HG02571 (cell line): ENCODE measurements at regions not wholly inside any gene's neighbourhood (a gene's known extent, or its start where the extent isn't known, plus 50 kb on each side); places are given as distances from the start of the nearest gene placed in this dataset.

ENCODE experiments used
- ATAC-seq: cut with Tn5 transposase; IDR thresholded peaks from one replicate; pipeline ENCODE4 v1.9.1; 2021; ENCODE audit warnings: mild to moderate bottlenecking, moderate library complexity; ENCODE audit not compliant: unreplicated experiment

DNA sequence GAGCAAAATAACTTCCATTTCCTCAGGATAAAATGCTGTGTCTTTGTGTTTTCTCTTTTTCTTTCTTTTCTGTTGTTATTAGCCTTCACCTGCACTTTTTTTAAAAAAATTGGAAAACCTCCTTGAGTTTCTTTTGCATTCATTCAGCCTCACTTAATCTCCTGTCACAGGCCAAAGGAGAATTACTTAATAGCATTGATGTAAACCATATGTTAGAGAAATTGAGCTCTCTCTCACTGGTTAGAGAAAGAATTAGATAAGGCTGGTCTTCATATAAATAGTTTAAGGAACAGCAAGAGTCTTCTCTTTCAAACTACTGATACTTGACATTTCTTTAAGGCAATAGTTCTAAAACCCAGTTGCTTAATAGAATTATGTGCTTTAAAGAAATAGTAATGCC, 564.2 kb downstream of the TFAP2B start:
- no peak for ATAC-seq

DNA sequence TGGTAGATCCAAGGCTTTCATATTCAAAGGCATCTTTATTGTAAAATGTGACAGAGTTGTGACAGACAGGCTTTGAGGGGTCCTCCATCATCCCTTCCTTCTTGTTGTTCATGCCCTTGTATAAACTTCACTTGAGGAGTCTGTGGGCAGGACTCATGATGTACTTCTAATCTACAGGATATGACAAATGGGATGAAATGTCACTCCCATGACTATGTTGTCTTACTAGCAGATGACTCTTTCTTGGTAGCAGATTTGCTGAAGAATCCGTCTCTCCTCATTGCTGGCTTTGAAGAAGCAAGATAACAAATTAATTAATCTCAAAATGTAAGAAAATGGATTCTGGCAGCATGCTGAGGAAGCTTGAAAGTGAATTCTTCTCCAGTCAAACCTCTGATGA, 566.1 kb downstream of the TFAP2B start:
- ATAC-seq, result no peak

DNA sequence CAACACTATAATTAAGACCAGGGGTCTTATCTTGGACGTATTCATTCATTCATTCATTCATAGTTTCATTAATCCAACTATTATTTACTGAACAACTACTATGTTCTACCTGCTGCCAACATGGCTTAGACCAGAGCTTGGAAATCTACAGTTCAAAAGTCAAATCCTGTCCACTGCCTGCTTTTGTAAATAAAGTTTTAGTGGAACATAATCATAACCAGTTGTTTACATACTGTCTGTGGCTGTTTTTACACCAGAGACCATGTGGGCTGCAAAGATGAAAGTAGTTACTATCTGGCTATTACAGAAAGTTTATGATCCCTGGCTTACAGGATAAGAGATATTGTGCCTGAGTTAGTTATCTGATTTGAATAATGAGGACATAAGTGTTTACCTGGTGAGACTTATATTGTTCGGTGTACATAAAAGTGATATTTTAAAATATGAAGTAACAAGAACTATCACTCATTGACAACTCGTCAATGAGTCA, 567.7 kb downstream of the TFAP2B start:
- ATAC-seq, result no peak

DNA sequence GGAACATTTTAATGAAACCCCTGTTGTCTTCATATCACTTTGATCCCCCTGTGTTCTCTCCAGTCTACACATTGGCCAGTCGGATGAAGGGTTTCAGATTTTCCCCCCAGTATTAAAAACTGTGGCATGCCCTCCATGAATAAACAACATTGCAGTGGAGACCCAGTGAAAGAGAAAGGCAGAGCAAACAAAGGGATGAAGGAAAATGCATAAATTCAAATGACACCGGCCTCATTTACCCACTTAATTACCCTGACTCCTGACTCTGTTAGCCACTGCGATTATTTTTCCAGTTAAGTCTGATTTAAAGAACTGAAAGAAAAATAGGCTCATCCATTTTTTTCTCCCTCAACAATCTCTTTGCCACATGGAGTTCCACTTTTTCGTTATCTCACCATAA, 569.2 kb downstream of the TFAP2B start:
- no peak for ATAC-seq

DNA sequence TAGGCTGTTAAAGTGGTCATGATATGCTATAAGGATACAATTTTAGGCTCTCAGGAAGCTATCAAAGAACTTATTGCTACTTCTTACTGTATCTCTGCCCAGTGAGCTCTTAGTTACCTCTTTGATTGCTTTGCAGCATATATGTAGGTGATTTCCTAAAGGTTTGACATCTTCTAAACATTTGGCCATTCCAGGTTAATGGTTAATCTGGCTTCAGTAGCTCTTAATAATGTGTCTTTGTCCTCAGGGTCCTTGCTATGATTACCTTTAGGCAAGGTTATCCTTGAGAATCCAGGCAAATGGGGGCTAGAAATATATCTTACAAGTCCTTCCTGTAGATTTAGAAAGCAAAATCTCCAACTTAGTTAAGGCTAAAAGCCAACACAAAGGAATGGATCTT, 575.4 kb downstream of the TFAP2B start:
- ATAC-seq, result no peak

DNA sequence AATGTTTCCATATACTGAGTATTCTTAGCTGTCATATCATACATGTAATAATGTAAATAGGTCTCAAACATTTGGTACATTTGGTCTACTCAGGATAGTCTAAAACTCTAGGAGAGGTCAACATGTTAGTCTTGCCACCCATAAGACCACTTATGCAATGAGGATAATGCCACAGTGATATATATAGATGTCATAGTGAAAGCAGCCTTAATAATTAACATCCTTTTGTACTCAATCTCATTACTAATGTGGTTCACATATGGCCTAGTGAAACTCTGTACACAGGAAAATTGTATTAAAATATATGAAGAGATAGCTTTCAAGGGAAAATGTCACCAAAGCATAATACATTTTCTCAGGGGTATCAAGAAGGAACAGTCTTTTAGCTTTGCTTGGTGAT, 577.9 kb downstream of the TFAP2B start:
- no peak for ATAC-seq

DNA sequence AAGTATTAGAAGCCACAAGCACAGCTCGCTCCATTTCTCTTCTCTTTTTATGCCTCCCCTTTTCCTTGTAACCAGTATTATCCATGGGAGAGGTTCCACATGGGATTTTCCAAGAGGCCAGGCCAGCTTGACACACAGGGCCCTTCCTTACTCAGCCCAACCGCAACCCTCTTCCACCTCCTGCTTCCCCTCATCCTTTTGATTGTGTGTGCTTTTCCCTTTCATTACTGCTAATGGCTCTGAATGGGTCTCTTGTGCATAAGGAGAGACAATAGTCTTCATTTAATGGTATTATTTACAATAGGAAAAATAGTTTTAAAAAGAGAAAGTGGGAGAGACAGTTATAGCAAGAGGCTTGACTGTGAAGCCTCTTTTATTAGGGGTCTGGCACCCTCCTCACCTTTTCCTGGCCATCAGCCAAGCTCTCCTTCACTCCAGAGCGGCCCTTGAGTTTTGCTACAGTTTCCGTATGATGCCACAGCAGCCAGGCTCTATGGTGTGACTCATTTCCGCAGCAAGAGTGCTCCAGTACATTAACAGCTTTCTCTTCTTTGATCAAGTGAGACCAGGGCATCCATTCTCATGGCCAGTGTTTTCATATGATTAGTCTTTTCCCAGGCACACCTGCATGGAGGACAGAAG, 579.5 kb downstream of the TFAP2B start:
- no peak for ATAC-seq

DNA sequence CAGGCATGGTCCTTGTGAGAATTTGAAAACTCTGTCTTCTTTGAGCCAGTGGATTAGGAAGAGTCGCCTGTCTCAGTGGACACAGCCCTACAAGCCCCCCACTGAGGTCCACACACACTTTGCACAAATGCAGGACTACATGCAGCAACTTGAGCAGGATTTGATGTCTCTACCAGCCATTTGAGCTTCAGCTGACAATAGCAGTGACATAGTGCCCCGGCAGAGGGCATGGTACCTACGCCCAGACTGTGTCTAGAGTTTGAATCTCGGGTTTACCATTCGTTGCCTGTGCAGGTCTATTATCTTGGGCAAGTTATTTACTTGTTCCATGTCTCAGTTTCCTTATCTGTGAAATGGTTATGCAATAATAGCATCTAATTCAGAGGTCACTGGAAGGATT, 580.1 kb downstream of the TFAP2B start:
- ATAC-seq, result no peak

DNA sequence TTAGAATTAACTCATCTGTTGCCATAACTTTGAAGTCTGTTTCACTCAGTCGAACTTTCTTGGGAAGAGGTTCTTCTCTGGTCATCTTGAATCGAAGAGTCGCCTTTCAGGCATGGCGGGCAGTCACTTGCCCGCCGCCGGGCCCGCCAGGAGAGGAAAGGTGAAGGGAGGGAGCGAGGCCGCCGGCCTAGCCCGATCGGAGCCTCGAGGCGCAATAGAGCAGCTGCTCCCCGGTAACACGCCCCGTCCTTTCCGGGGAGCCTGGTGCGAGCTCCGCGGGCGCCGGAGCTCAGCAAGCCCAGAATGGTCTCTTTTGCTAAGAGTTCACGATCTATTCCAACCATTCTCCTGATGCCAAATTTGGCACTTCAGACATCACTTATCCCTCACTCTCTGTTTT, 591.8 kb downstream of the TFAP2B start:
- ATAC-seq, result no peak

DNA sequence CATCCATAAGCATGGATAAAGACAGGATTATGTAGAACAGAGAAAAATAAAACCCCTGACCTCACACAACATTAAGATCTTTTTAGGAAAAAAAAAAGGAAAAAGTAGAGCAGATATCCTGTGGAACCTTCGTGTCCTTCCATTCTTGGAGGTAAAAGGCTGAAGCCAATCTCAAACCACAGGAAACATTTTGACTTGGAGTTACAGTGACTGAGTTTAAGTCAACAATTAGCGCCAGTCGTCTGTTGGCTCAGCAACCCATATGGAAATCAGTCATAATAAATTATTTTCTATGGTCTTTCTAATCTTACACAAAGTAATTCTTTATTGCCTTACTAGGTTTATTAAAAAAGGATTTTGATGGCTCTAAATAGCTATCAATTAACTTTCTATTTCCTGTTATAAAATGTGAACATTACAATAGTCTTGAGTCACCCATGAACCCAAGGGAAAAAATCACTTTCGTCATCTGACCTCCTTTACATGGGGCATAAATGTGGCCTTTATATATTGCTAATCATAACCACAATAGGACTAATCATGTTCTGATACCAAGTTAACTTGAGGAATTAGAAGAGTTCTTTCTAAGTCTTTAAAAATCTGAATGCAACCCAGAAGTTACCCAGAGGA, 592.9 kb downstream of the TFAP2B start:
- ATAC-seq, result no peak

DNA sequence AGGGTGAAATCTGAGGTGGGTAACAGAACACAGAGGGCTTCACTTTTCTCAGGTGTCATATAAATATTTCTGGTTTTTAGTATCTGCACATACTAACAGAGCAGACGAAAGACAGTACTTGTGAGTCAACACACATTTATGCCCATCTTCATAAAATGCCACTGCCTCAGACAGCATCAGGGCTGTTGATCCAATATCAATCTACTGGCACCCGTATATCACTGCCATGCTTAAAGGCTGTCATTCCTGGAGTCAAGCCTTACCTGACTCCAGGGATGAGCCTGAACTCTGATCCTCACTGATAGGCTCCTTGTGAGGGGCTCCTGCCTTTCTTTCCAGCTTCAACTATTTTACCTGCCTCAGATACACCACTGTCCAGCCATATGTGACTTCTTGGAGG, 595.7 kb downstream of the TFAP2B start:
- no peak for ATAC-seq

DNA sequence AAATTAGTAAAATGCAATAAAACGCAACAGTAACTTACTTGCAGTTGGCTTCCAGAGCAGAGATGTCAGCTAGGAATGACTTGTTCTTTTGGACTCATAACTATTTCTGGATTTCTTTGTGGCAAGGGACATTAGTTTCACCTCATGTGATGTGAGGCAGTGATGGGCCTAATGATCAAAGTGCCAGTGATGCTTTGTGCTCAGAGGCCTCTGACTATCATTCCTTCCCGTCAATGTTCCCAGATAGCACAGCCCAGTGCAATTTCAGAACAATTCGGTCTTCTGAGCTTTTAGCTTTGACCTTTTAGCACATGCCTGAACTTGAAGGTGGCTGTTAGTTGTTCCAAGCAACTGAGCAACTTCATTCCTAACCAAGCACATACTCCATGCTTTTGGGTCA, 596.8 kb downstream of the TFAP2B start:
- ATAC-seq, result no peak

DNA sequence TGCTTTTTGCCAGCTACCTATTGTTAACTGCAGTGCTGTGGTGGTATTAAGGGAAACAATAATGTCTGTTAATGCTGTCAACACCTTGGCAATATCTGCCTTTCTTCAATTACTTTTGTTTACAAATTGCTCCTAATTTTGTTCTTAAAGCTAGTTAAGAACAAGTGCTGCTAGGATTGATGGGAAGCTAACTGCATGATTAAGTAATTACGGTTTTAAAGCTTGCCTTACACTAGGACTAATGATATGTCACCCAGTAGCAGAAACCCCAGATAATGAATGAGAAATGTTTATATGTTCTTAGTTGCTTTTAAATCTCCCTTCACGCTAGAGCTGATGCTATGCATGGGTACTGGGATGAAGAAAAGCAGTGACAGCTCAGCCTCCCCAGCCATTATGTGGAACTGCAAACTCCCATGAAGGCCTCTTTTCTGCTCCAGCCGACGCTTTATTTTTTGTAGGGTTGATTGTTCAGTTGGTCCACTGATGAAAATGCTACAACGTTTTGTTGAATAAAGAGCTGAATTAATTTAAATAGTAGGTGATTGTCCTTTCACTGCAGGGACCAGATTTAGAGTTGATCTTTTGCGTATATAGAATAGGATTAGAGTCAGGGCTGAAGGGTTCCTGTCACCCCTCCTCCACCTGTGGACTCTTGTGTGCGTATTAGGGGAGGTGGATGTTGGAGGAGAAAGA, 610.5 kb downstream of the TFAP2B start:
- no peak for ATAC-seq

DNA sequence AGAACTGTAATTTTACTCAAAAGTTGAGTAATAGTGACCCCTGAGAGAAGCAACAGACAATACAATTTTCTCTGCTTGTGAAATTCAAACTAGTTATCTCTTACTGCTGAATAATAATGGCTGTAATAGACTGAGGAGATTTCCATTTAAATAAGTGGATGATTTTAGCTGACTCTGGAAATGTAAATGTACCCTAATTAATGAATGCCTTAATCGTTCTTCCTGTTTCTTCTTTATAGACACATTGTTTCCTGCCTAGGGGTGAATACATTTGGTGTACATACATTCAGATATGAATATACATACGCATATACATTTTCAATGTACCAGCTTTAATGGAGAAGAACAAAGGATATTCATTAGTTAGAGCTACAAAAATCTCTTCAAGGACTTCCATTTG, 611.9 kb downstream of the TFAP2B start:
- no peak for ATAC-seq

DNA sequence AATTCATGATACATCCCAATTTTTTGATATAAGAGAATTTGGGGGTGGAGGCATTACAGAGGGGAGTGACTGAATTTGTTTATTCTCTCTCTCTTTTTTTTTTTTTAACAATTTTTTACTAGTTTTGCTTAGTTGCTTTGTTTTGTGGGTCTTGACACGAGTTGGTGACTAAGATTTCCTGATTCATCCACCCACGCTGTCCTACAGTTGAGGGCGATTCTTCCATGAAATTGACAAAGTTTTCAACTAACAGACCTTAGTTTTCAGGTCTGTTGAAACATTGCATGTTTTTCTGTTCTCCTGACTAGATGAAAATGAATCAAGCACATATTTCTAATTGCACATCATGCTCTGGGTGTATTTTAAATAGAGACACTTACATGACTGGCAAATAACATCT, 613.8 kb downstream of the TFAP2B start:
- no peak for ATAC-seq

DNA sequence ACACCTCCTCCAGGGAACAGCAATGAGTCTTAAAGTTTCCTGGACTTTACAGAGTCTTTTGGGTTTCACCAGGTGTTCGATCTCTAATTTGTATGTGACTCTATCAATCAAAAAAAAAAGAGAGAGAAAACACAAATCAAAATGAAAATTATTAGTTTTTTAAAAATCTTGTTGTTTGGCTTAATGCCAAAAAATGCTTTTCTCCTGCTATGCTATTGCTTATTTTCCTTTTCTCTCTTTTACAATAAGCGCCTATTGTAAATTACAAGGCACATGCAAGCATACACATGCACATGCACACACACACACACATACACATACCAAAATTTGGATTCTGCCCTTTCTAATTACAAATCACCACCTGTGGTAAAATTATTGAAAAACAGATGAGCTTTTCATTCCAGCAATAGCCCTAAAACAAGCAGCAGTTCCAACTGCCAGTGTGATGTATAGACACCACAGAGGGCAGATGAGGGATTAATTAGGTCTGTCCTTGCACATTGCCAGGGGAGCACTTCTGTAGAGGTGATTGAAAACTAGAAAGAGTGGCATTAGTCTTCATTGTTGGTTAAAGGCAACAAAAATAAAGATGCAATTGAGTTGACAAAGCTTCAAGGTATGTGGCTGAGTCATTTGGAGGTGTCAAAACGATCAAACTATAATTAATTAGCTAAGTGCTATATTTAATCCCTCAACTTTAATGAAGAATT, 631.7 kb downstream of the TFAP2B start:
- ATAC-seq, result no peak

DNA sequence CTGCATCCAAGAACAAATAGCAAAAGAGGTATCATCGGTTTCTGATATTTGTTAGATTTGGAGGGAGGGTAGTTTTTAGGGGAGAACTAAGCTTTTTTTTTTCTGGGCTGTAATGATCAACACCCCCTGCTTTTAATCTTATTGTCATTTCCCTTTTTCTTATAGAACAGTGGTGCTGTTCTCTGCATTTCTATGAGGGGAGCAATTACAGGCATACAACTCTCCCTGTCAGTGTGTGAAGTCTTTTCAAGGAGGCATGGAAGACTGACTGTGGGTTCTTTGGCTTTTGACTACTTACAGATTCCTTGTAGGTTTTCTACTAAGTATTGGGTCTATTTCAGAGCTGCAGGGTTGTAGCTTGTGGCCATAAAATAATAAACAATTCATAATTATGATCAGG, 632.3 kb downstream of the TFAP2B start:
- ATAC-seq, result no peak

DNA sequence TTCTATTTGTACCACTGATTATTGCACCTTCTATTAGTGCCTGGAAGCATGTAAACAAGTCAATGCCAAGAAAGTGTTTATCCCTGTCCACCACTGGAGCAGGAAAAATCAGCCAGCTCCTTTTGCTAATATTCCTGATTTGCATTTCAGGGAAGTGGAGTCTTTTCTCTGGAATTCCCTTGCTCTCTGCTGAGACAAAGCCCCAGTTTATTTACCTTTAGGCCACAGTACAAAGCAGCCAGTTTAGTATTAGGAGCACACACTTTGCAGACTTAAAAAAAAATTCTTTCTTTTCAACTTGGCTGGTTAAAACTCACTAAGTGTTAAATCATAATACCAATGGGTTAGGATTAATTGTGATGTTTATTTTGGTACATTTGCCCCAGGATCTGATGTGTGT, 631.1 kb downstream of the PKHD1 start:
- ATAC-seq, result no peak

DNA sequence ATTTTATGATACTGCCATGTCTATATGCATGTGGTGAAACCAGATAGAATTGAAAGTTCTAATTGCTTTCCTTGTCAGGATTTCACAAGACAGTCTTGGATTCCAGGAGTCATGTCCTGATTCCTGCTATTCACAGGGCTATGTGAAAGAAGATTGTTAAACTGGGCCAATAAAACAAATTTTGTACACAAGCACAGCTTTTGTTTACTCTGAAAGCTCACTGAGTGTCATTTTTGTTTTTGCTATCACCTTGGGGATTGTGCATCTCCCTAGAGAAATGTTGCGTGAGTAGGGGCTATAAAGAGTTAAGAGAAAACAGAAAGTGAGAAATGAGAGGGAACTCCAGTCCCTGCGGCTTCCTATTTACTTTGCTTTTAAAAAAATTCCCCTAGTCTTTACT, 627.5 kb downstream of the PKHD1 start:
- ATAC-seq, result peak; percentile 94

DNA sequence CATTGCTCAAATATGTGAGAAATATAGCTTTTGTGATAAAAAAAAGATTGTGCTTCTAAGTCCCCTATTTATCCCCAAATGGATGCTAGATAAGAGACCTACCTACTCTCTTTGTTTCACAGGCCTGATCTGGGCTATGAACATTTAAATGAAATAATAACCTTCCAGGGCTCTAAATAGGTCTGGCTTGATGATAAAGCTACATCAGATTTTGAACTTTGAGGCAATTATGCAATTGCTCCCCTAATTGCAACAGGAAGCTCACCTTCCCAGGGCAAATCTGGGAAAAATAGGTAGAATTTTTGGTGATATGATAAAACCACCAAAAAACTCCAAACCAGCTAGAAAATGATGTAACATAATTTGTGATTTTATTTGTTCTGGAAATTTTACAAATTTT, 624.5 kb downstream of the PKHD1 start:
- no peak for ATAC-seq

DNA sequence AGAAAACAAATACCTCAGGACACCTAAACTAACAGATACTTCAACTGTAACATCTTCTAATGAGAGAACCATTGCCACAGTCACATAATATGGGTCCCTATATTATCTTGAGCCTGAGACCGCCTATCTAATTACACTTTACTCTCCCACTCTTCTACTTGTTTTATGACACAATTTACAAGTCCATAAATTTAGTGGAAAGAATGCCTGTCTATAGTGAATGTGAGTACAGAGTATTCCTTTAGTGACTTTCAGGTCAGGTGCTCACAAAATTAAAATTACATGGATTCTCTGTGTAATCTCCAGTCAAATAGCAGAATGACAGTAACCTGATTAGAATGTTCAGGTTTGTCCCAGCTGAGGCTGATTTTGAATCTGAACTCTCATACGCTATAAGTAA, 624.1 kb downstream of the PKHD1 start:
- ATAC-seq, result no peak

DNA sequence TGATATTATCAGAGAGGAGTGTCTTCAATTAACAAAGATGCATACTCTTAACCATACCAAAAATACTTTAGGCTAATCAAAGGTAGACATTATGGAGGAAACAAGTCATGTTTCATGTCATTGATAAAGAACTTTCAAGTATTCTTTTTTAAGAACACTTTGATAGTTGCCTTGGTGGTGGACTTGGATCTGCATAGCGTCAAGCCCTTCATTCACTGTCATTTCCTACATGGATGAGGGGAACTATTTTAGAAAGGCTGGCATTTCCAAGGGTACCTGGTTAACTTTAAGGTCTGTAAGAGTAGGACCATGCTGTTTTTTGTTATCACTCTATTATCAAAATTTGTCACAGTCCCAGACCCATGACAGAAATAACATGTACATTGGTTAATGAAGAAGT, 622.5 kb downstream of the PKHD1 start:
- no peak for ATAC-seq
